ENCODE measurements at regions not wholly inside any gene's neighbourhood (a gene's known extent, or its start where the extent isn't known, plus 50 kb on each side); places are given as distances from the start of the nearest gene placed in this dataset.
"Not testable (repeated sequence)": the region's sequence is repeated elsewhere in the genome, so short reads cannot be mapped to it uniquely, and the experiment has no call there.

DNA sequence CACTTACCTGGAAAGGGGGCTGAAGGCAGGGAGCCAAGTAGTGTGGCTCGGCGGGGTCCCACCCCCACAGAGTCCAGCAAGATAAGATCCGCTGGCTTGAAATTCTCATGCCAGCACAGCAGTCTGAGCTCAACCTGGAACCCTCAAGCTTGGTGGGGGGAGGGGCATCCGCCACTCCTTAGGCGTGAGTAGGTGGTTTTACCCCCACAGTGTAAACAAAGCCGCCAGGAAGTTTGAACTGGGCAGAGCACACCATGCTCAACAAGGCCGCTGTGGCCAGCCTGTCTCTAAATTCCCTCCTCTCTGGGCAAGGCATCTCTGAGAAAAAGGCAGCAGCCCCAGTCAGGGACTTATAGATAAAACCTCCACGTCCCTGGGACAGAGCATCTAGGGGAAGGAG, 156.3 kb downstream of the KBTBD8 start:
- no peak for DNase-seq (ENCODE audit: low read depth, low spot score)

DNA sequence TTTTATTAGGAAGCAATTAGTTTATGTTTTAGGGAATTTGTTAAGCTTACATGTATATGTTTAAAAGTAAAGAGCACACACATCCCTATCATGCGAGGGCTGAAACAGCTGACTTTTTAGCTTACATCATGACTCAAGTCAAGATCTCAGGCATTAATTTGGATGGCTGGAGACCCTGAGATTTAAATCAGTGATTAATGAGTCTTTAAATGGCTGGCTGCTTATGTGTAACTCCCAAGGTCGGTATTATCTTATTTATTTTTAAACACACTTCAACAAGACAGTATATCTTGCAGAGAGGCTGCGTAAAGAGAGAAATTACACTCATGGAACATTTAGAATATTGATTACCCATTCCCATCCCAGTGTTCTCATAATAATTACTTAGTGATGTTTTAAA, 169.4 kb downstream of the KBTBD8 start:
- DNase-seq (ENCODE audit: low read depth, low spot score), result no peak

DNA sequence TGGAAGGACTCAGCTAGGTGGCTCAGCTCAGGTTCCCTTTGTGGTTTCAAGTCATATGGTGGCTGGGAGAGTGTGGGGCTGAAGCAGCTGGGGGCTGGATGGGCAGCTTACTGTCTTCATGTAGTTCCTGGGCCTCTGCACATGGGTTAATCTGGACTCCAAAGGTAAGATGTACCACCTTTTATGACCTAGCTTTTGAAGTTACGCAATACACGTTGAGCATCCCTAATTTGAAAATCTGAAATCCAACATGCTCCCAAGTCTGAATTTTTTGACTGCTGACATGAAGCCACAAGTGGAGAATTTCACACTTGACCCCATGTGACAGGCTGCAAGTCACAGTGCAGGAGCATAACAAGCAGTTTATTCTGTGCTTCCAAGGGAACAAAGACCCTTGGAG, 173.7 kb downstream of the KBTBD8 start:
- DNase-seq (ENCODE audit: low read depth, low spot score), result no peak

DNA sequence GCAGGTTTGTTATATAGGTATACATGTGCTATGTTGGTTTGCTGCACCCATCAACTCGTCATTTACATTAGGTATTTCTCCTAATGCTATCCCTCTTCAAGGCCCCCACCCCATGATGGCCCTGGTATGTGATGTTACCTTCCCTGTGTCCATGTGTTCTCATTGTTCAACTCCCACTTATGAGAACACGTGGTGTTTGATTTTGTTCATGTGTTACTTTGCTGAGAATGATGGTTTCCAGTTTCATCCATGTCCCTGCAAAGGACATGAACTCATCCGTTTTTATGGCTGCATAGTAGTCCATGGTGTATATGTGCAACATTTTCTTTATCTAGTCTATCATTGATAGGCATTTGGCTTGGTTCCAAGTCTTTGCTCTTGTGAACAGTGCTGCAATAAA, 175.0 kb downstream of the KBTBD8 start:
- not testable (repeated sequence) for DNase-seq (ENCODE audit: low read depth, low spot score)

DNA sequence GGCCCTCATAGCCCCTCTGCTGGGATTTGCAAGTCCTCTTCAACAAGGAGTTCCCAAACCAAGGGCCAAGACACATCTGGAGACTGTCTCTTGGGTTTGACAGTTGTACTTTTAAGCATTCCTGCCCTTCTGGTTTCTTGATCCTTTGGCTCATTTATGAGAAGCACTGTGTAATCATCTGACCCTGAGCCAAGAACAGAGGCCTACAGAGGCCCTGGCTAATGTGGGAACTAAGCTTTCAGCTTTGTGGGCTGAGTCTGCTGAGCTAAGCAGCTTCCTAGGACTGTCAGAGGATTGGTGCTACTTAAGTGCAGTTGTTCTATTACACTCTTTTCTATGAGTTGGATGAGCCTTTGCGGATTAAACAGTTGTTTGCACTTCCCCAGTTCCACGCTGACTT, 178.3 kb downstream of the KBTBD8 start:
- no peak for DNase-seq (ENCODE audit: low read depth, low spot score)

DNA sequence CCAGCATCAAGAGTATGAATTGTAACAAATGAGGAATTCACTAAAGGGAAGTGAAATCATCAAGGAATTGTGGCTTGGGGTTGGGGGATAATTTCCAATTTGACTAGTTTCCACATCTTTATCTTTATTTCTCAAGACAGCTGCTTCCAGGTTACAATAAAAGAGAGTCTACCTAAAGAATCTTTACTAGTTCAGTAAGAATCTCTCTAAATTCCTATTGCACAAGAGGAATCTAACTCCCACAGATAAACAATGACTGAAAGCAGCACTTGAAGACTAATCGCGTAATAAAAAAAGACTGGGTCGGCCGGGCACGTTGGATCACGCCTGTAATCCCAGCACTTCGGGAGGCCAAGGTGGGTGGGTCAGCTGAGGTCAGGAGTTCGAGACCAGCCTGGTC, 194.4 kb downstream of the KBTBD8 start:
- DNase-seq (ENCODE audit: low read depth, low spot score), result no peak

DNA sequence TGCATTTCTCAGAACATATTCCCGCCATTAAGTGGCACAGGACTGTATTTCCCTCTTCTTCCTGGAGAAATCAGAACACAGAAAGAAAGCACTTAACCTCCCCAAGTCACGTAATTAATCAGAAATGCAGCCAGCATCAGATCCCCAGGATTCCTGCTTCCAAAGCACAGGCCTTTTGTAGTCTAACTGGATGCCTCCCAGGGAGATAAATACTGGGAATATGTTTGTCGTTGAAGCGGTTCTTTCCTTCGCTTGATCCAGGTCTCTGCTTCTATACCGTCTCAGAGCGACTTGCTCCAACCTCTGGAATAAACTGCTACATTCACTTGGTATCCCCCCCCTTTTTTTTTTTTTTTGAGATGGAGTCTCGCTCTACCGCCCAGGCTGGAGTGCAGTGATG, 198.6 kb downstream of the KBTBD8 start:
- no peak for DNase-seq (ENCODE audit: low read depth, low spot score)

DNA sequence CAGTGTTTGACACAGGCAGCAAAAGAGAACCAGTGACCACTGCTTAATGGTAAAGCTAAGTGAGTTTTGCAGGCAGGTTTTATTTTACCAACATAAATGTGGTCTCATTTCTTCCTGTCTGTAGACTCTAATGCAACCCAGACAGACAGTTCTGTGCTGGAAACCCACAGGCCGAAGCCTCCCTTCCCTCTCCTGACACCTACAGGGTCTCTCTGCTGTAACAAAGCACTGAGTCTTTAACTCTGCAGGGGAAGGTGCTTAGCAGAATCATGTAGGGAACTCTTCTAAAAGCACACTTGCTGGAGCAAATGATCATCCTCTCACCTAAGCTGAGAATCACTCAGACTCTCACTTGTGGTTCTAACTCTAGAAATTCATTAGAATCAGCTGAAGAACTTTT, 200.3 kb downstream of the KBTBD8 start:
- no peak for DNase-seq (ENCODE audit: low read depth, low spot score)

DNA sequence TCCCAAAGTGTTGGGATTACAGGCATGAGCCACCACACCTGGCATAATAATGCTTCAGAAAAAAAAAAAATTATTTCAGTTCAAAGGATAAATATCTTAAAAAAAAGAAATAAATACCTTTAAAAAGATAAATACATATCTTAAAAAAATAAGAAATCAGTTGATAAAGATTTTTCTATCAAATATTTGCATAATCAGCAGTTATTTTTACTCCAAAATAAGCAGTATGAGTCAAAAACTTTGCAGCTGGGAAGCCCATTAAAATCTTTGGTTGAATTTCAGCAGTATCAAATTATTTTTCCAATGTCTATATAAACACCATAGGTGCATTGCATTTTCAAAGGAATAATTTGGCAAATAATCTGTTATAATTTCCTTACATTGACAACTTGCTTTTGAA, 202.5 kb downstream of the KBTBD8 start:
- no peak for DNase-seq (ENCODE audit: low read depth, low spot score)

DNA sequence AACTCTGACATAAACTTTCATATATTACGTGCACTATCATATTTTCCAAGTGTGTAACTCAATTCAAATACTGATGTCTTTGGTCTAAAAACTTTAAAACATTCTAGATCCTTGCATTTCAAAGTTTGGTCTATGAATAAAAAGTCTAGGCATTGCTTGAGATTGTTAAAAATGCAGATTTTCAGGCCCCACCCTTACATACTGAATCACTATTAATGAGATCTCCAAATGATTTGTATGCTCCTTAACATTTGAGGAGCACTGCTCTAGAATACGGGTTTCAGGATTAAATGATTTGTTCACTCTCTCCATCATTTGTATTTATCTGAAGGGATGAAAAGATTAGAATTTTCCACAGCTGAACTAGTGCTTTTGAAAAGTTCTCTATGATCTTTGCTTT, 202.9 kb downstream of the KBTBD8 start:
- no peak for DNase-seq (ENCODE audit: low read depth, low spot score)

DNA sequence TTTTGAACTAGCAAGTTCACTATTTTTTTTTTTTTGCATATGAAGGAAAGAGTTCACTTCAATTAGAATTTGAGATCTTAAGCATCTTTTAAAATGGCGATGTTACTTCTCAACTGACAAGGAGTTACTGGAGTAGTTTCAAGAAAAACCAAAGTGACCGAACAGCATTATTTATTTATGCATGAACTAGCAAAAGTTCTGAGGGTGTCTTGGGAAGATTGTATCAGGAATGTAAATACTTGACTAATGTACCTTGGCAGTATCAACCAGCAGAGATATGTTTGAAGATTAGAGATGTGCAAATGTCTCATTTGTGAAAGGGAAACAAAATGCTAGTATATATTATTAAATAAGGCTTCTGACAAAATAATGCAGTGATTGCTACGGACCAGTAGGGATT, 203.9 kb downstream of the KBTBD8 start:
- no peak for DNase-seq (ENCODE audit: low read depth, low spot score)

DNA sequence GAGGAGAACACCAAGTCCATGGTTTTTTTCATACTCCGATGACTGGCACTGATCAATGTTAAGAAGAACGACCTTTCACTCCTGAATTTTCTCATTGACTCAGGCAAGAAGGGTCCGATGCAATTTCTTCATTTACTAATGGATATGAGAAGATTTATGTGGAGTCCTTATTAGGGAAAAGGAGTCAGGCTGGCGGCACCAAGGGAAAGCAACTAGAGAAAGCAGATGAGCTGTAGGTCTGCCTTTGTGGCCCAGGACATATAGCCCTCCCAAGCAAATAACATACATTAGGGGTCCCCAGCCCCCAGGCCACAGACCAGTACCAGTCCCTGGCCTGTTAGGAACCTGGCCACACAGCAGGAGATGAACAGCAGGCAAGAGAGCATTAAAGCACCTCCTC, 206.8 kb downstream of the KBTBD8 start:
- DNase-seq (ENCODE audit: low read depth, low spot score), result no peak

DNA sequence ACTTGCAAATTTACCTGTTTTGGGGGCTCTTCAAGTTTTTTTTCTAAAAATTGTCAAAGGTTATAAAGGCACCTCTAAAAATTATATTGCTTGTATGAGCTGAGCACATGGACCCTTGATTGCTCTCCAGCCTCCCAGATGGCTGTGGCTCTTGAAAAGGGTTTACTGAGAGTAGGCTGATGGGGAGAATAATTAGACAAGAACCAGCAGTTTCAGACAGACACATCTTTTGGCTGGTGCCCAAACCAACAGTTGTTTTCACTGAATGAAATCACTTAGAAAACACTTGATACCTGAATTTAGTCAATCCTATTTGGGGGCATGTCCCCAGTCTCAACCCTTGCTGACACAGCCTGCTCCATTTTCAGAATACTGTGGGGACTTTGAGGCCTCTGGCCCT, 217.6 kb downstream of the KBTBD8 start:
- DNase-seq (ENCODE audit: low read depth, low spot score), result no peak

DNA sequence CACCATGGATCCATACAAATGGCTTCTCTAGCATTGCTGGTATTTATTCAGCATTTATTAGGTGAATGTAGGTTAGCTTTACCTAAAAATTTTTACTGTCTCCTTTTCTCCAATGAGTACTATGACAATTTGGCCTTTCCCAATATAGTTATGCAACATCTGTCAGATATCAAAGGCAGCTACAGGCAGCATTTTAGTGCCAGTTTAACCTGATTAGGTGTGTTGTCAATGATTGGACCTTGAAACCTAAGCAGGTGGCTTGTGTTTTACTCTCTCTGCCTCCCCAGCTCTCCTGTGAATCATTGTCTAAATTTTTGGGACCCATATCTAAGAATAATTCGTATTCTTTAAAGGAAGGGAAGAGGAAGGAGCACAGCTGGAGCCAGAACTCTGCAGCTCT, 228.9 kb downstream of the KBTBD8 start:
- no peak for DNase-seq (ENCODE audit: low read depth, low spot score)

DNA sequence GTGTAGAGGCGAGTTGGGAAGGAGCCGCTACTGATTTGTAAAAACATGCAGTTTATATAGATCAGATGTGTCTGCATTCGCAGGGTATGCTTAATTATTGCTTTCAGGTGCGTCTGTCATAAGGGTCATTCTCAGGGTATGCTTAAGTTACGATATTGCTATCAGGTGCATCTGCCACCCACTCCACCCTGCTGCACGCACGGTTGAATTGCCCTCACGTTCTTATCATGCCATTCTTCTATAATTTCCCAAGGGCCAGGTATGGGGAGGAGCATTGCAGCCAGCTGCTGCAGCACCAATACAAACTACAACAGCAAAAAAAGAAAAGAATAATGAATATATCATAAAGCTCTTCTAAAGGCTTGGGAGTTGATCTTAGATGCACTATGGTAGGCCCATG, 230.0 kb downstream of the KBTBD8 start:
- no peak for DNase-seq (ENCODE audit: low read depth, low spot score)

DNA sequence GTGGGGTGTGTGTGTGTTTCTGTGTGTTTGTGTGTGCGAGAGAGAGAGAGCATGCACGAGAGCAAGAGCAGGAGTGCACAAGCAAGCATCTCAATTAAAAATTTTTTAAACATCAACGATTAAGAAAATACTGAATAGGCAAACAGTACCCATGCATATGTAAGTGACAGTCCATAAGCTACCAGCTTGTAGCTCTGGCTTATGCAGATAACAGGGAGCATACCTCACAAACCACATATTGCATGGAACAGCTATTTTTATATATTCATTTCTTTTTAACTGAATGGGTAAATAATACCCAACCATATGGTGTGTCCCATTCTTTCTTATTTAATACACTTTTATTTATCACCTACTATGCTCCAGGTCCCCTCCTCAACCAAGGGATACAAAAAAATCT, 234.5 kb downstream of the KBTBD8 start:
- no peak for DNase-seq (ENCODE audit: low read depth, low spot score)

DNA sequence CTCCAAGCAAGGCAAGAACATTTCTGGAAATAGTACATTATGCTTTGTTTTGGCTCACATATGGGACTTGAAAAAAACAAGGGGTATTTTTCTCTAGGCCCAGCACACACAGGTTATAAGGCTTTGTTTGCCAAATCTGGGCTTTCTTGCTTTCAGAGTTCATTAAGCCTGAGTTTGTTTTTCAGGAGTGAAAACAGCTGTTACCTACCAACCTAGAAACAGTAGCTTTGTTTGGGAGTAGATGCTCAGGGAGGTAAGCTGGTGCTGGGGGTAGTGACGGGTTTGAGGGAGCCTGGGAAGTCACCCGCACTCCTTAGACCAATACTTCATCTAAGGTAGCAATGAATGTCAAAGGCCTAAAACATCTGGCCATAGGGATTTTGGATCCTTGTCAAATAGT, 241.2 kb downstream of the KBTBD8 start:
- DNase-seq (ENCODE audit: low read depth, low spot score), result no peak

DNA sequence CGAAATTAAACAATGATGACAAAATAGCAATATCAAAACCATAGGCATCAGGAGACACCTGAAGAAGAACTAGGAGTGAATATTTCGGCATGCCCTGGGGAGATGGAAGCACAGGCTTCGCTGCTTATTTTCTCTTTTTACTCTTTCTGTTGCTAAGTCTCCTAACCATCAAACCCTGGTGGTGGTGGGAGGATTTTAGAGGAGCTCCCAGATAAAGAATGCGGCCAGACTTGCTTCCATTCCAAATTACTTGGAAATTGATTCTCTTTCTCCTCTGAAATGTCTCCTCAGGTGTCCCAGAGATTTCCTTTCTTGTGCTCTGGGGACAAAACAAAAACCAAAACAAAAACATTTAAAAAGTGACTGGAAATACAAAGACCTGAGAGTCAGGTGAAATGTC, 243.0 kb downstream of the KBTBD8 start:
- DNase-seq (ENCODE audit: low read depth, low spot score), result no peak

DNA sequence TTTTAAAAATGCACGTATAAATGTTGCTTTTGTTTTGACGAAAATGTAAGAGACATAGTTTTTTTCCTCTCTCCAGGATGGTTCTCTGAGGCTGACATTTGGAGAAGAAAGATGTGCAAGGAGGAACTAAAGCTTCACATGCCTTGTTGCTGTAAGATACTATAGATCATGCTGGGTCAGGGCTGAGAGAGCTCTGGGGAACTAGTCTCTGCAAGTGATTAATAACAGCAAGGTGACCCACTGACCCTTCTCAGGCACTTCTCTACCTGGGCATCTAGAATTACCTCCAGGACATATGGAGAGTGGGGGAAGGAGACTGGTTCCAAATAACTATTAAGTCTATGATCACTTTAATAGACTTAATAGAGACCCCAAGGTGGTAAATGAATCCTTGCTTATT, 246.0 kb downstream of the KBTBD8 start:
- DNase-seq (ENCODE audit: low read depth, low spot score), result no peak

DNA sequence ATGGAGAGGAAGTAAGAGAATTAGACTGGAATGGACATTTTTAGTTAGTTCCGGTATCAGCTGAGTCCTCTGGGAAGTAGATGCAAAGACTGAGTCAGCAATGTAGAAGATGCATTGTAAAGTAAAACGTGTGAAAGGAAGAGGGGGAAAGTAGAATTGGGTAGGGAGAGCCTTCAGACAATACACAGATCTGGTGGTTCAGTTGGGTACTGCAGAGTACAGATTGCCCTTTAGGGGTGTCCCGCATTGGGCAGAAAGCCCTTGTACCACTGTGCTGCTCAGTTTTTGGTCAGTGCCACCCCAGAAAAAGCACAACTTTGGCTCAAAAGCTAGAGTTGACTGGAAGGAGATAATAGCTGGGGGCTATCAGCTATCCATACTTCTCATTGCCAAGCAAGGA, 247.4 kb downstream of the KBTBD8 start:
- no peak for DNase-seq (ENCODE audit: low read depth, low spot score)

DNA sequence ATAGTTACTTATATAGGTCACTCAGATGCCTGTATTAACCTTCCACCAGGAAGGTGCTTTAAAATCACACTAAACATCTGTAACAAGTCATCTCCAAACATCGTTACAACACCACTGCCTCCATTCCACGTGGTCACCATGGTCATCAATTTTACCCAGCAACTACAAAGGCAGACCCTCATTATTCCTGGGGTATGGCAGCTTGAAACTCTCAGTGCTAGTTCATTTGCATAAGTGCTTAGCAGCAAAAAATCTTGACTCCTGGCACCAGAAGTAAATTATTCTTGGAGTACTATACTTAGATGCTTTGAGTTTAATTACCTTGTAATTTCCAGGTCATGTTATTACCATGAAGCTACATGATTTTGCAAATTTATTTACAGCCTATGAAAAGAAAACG, 250.6 kb downstream of the KBTBD8 start:
- no peak for DNase-seq (ENCODE audit: low read depth, low spot score)

DNA sequence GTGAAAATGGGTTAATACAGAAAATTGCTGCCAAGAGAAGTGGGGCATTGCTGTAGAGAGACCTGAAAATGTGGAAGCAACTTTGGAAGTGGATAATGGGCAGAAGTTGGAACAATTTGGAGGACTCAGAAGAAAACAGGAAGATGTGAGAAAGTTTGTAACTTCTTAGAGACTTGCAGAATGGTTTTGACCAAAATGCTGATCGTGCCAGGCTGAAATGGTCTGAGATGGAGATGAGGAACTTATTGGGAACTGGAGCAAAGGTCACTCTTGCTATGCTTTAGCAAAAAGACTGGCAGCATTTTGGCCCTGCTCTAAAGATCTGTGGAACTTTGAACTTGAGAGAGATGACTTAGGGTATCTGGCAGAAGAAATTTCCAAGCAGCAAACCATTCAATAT, 254.8 kb downstream of the KBTBD8 start:
- DNase-seq (ENCODE audit: low read depth, low spot score), result not testable (repeated sequence)

DNA sequence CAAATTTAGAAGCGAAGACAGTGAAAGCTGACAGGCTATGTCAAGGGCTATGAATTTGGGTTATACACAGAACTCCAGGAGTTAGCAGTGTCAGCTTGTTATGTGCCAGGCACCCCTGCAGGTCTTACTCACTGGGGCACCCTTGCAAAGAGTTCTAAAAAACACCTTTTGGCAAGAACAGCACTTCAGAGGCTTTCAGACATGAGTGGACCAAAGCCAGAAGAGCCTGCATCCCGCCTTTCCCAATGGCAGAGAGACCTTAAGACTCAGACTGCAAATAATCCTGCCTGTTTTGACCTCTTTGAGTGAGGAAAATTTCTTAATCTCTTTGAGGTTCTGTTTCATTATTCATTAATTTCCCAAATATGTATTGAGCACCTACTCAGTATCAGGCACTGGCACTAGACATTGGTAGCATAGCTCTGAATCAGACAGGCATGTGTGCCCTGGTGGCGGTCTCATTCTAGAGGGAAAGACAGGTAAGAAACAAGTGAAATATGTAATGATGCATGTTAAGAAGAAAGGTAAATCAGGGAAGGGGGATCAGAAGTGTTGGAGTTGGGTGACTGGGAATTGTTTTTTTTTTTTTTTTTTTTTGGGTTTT, 280.0 kb downstream of the KBTBD8 start:
- DNase-seq (ENCODE audit: low read depth, low spot score), result no peak

DNA sequence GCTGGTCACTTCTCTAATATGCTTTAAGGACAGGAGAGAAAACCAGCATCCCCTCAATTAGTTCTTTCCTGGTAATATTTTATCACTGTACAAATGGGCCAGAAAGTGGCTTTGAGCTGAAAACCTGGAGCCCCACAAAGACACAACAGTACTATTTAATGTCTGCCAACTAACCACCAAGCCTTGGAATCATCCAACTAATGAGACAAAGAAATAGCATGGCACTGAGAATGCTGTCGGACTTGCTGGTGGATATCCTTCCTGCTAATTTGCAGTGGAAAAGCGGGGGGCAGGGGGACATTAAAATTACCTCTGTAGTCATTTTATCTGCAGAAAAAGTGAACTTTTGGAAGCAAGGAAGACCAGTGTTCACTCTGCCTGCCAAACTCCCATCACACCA, 288.5 kb downstream of the KBTBD8 start:
- no peak for DNase-seq (ENCODE audit: low read depth, low spot score)
